Right ventricle myocardium superior (tissue), 1 donor: ENCODE measurements at regions not wholly inside any gene's neighbourhood (a gene's known extent, or its start where the extent isn't known, plus 50 kb on each side); places are given as distances from the start of the nearest gene placed in this dataset.

Experiments used
- ATAC-seq: fragments of 200-7000 bp; cut with Tn5 transposase; one replicate; pipeline ENCODE4 v1.9.1; 2020; ENCODE audit warnings: mild to moderate bottlenecking; ENCODE audit not compliant: poor library complexity
- DNase-seq: peaks from one replicate; pipeline ENCODE4 v3.0.0-alpha.2; 2020
- intact Hi-C: fragments of 100-400 bp; cut with DNase I; formaldehyde crosslinking; loops from one replicate; pipeline ENCODE4 v1.11.2; 2022
- donor health status: DM: no; HTN: yes; CAD: no; lungs with severe emphysema.

GRCh38 chr9:26081847-26082246 is 403.6 kb upstream of the TUSC1 start:
- DNase-seq (no peak), ATAC-seq (no peak)
- intact Hi-C loops, result no loop called here

- ATAC-seq (no peak), DNase-seq (no peak)
- intact Hi-C loops, result no loop called here
Observed at GRCh38 chr9:26078706-26079105, 400.5 kb upstream of the TUSC1 start.

DNA sequence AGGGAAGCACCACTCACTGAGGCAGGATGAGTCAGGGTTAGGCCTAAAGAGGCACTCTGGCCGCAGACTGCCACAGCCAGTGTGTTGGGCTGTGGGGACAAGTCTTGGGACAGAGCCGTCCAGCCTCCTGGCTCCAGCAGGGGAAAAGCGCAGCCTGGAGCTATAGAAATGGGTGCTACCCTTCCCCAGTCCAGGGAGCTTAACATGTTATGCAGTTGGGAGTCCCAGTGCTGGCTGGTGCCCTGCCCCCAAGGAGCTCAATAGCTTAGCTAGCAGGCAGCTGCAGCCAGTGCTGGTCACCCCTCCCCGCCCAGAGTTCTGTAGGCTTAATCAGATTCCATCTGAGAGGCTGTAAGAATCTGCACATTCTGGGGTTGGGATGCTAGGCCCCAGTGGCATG is 399.6 kb upstream of the TUSC1 start:
- DNase-seq, result no peak
- intact Hi-C loops, result no loop called here
- no peak for ATAC-seq

DNA sequence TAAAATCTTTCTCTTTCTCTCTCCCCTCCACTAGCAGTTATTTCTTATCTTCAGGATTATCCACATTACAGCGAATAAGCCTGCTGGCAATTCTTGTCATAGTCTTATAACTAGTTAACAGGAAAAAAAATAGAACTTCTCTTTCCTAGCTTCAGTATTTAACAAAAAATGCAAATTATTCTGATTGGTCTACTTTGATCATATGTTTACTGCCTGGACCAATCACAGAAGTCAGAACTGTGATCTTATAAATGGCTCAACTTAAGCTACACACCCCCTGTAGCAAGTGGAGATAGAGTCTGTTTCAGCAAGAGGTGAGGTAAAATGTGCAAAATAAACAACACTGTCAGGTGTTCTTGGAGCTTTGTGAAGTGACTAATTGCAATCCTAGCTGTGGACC is 389.4 kb upstream of the TUSC1 start:
- intact Hi-C loops, result no loop called here
- DNase-seq, result no peak
- ATAC-seq, result no peak

GRCh38 chr9:26066237-26066636 is 388.0 kb upstream of the TUSC1 start:
- intact Hi-C loops, result no loop called here
- no peak for ATAC-seq
- no peak for DNase-seq

GRCh38 chr9:26061948-26062575 is 383.8 kb upstream of the TUSC1 start:
- intact Hi-C loops, result no loop called here
- DNase-seq (no peak), ATAC-seq (no peak)

DNA sequence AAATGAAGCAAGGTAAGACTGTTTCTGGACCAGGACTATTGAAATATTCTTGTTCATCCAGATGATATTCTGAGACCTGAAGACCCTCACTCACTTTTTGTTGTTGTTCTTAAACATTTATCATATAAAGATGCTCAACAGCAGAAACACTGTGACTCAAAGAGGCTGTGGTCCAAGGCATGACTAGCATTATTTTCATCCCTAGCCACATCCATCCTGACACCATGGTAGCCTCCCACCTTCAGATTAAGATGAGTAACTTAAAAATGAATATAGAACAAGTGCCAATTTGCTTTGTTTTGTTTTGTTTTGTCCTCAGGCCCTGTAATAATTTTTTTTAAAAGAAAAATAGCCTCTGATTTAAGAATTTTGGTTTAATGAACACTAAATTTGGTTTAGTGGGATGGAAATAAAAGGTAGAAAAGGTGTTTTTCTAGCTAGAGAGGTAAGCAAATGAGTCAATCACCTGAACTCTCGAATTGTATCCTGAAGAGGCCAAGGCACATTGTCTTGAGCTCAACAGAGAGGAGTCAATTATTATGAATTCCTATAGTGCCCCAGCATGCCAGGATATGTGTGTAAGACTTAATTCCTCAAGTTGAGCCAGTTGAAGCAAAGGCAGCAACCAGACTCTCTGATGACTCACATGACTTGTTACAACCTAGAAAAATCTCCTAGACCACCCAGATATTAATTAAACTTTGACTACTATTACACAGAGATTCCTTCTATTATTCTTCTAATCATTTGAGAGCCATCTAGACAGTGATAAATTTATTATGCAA is 380.1 kb upstream of the TUSC1 start:
- ATAC-seq (no peak), DNase-seq (no peak)
- intact Hi-C loops, result no loop called here

DNA sequence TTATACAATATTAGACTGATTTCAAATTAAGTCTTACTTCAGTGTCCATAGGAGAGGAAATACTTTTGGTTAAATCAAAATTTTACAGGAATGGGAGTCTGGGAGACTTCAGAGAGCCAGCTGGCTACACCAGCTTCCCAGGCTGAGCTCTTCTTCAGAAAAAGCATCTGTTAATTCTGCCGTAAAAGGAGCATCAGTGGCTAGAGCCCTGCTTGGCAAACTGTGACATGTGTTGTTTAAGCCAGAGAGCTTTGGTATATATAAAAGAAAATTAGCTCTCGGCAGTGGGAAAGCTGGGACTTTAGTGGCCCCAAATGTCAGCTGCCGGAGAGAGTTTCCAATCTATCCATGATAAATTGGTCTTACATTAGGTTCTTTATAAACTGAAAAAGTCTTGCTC is 378.8 kb upstream of the TUSC1 start:
- intact Hi-C loops, result no loop called here
- DNase-seq (no peak), ATAC-seq (no peak)

GRCh38 chr9:26054600-26055520 is 376.6 kb upstream of the TUSC1 start:
- DNase-seq, result no peak
- ATAC-seq, result no peak
- intact Hi-C loops, result no loop called here

GRCh38 chr9:26053954-26054353 is 375.7 kb upstream of the TUSC1 start:
- ATAC-seq, result no peak

GRCh38 chr9:26043431-26043830 is 365.2 kb upstream of the TUSC1 start:
- intact Hi-C loops, result no loop called here
- DNase-seq (no peak), ATAC-seq (no peak)

More at GRCh38 chr9:26053954-26054353, 375.7 kb upstream of the TUSC1 start:
- no peak for DNase-seq
- intact Hi-C loops, result no loop called here

DNA sequence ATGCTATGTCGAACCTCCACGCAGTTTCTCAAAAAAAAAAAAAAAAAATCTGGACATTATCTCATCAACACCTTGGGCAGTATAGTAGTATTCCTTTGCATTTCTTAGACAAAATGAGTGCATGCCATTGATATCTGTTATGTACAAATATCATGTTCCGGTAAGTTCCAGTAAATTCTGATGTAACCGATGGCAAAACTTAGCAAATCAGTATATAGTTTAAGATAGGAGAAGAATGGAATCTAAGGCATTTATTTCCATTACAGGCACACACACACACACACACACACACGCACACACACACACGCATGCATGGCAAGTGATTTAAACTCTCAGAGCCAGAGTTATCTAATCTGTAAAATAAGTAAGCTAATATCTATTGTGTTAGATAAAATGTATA is 356.5 kb upstream of the TUSC1 start:
- ATAC-seq (no peak), DNase-seq (no peak)
- intact Hi-C loops, result no loop called here

GRCh38 chr9:26033336-26033735 is 355.1 kb upstream of the TUSC1 start:
- no peak for ATAC-seq
- intact Hi-C loops, result no loop called here
- DNase-seq, result no peak

DNA sequence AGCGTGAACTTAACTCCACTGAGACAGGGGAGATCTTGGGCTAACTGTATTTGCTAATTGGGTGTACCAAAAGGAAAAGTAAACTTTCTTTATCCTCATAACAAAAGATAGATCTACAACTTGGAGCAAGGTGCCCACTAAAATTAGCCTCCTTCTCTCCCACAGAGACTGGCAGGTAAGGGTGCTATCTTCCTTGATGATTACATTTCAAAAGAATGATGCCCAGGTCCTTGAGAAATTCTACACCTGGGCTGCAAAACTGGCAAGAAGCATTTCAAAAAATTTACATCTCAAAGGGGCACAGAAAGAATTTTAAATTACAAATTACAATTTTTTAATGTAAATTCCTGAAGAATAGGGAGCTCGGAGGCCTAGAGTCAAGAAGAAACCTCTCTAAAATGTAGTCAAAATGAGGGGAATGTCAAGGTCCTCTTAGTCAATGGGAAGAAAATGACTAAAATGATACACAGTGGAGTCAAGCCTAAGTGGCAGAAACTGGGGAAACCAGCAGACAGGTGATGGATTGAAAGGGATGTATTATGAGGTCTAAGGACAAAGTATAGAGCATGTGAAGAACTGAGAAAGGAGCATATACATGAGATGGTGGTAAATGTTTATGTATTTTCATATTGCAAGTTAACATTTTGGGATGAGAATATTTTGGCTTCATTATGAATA is 348.3 kb upstream of the TUSC1 start:
- ATAC-seq, result no peak
- DNase-seq, result no peak
- intact Hi-C loops, result no loop called here

GRCh38 chr9:26013199-26013598 is 335.0 kb upstream of the TUSC1 start:
- ATAC-seq, result no peak
- no peak for DNase-seq
- intact Hi-C loops, result no loop called here

DNA sequence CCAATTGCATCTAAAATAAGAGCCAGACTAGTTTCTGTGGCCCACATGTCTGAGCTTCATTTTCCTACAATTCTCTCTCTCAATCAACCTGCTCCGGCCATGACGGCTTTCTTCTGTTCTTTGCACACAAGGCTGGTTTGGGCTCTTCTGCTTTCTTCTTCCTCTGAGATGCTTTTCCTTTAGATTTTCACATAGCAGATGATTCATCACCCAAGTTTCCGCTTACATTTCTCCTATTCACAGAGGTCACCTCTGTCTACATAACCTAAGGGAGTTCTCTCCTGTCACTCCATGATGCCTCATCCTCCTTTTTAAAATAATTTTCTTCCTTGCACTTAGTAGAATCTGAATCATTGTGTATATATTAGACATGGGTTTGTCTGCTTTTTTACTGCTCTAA is 334.6 kb upstream of the TUSC1 start:
- ATAC-seq (no peak), DNase-seq (no peak)
- intact Hi-C loops, result no loop called here

- intact Hi-C loops, result no loop called here
- ATAC-seq (no peak), DNase-seq (no peak)
Observed at GRCh38 chr9:25994605-25995004, 316.4 kb upstream of the TUSC1 start.

GRCh38 chr9:25990376-25990775 is 312.1 kb upstream of the TUSC1 start:
- ATAC-seq (no peak), DNase-seq (no peak)
- intact Hi-C loops, result no loop called here

- no peak for ATAC-seq
- no peak for DNase-seq
- intact Hi-C loops, result no loop called here
Observed at GRCh38 chr9:25975667-25976066, 297.4 kb upstream of the TUSC1 start.
